ENCODE measurements at regions not wholly inside any gene's neighbourhood (a gene's known extent, or its start where the extent isn't known, plus 50 kb on each side); places are given as distances from the start of the nearest gene placed in this dataset.

- no peak for TF ChIP-seq ZBTB43 (CRISPR knock-in tag; IDR thresholded peaks at IDR 0.05)
- no peak for TF ChIP-seq SNRNP70 (optimal IDR thresholded peaks at IDR 0.05; ENCODE audit: low read depth, low read length)
- no peak for TF ChIP-seq ZBTB33 (CRISPR knock-in tag; IDR thresholded peaks at IDR 0.05)
- TF ChIP-seq MYBL2 (IDR thresholded peaks at IDR 0.05; ENCODE audit: low read depth) = no peak
- TF ChIP-seq MYBL2 (CRISPR knock-in tag; IDR thresholded peaks at IDR 0.05; ENCODE audit: borderline replicate concordance) = no peak
Observed at GRCh38 chr5:82564963-82565362, 286.8 kb upstream of the RPS23 start.
